RWPE1 (cell line): ENCODE measurements at regions not wholly inside any gene's neighbourhood (a gene's known extent, or its start where the extent isn't known, plus 50 kb on each side); places are given as distances from the start of the nearest gene placed in this dataset.

Experiments used
- CTCF ChIA-PET: fragments of 350-600 bp; sonication (Branson Sonifier 250); formaldehyde crosslinking; extraction: SDS; loops from one replicate; lab custom pipeline; 2021; lab: Yijun Ruan, JAX
- POLR2A ChIA-PET: fragments of 400-600 bp; formaldehyde crosslinking; extraction: SDS; loops from one replicate; lab custom pipeline; 2020; ENCODE audit warnings: antibody characterized with exemption; ENCODE audit not compliant: low non-redundant PET; lab: Yijun Ruan, JAX
- DNase-seq: peaks from one replicate; pipeline ENCODE4 v3.0.0; 2012; ENCODE audit warnings: low spot score
- H3K27ac ChIP-seq: fragments of 450-650 bp; 2 replicates; pipeline ENCODE4 v1.5.1; 2017
- TF ChIP-seq, protein P1 (sequence below): fragments of 450-650 bp; conservative IDR thresholded peaks from 2 replicates; pipeline ENCODE4 v1.5.1; 2017; ENCODE audit warnings: low read depth, mild to moderate bottlenecking

DNA sequence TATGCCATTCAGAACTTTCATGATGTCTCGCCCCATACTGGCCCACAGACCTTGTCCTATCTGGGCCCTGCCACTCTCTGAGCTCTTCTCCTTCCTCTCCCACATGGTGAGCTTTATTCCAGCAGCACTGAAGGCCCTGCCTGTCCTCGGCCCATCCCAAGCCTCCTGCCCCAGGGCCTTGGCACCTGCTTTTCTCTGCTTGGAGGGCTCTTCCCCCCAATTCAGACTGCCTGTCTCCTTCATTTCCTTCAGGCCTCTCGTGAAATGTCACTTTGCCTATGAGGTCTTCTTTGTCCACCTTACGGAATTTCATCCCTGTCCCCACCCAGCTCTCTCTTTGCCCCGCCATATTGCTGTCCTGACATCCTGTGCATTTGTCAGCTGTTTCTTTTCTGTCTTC lies 191.7 kb upstream of the POU3F1 start:
- TF ChIP-seq, protein P1, sequence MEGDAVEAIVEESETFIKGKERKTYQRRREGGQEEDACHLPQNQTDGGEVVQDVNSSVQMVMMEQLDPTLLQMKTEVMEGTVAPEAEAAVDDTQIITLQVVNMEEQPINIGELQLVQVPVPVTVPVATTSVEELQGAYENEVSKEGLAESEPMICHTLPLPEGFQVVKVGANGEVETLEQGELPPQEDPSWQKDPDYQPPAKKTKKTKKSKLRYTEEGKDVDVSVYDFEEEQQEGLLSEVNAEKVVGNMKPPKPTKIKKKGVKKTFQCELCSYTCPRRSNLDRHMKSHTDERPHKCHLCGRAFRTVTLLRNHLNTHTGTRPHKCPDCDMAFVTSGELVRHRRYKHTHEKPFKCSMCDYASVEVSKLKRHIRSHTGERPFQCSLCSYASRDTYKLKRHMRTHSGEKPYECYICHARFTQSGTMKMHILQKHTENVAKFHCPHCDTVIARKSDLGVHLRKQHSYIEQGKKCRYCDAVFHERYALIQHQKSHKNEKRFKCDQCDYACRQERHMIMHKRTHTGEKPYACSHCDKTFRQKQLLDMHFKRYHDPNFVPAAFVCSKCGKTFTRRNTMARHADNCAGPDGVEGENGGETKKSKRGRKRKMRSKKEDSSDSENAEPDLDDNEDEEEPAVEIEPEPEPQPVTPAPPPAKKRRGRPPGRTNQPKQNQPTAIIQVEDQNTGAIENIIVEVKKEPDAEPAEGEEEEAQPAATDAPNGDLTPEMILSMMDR, result no peak
- CTCF ChIA-PET, result no interaction called here
- DNase-seq, result no peak
- no peak overlapping the region for H3K27ac ChIP-seq
- POLR2A ChIA-PET, result no interaction called here

DNA sequence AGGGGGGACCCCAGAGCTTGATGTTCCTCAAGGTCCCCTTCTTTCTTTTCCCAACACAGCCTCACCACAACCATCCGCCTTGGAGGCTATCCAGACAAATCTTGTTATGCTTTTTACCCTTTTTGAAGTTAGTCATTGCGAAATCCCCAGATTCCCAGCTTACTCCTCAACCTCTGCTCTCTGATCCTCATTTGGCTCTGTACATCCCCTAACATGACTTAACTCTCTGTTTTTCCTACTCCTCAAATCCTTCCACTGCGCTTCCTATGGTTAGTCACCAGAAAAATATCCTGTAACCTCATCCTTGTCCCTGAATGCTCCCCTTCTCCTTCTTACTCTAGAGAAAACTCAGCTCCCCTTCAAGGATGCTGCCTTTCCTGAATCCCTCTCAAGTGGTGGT lies 189.1 kb upstream of the POU3F1 start:
- H3K27ac ChIP-seq, result no peak overlapping the region
- ChIA-PET CTCF (no interaction called here), POLR2A (no interaction called here)
- TF ChIP-seq, protein P1, result no peak
- no peak for DNase-seq

DNA sequence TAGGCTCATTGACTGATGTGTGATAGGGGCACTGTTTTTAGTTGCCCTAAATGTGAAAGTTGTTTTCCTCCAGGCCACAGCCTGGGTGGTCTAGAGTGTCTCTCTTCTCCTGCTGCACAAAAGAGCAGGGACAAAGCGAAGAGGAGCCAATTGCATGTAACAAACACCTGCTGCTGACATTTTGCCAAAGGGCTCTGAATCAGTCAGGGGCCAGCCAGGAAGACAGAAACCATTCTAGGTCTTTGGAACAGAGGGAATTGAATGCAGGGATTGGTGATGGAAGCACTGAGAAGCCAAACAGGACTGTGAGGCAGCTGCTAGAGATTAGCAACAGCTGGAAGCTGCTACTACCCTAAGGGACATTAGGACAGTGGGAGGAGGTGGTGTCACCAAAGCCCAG lies 185.3 kb upstream of the POU3F1 start:
- POLR2A ChIA-PET, result no interaction called here
- DNase-seq, result no peak
- TF ChIP-seq, protein P1, result no peak
- no peak overlapping the region for H3K27ac ChIP-seq
- CTCF ChIA-PET, result no interaction called here

DNA sequence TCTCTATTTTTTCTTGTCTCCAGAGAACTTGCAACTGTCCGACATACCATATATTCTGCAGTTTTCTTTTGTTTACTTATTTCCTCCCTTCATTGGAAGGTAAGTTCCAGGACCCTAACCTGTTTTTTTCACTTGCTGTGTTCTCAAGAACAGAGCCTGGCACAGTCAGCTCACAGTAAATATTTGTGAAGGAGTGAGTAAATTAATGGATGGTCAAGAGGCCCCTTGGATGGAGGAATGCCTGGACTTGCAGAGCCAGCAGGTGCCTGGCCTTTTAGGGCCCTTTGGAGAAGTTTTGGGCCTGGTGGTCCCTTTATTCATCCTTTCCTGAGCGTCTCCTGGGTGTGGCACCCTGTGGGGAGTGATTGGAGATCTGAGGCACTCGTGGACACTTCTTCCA lies 182.1 kb upstream of the POU3F1 start:
- CTCF ChIA-PET, result no interaction called here

DNA sequence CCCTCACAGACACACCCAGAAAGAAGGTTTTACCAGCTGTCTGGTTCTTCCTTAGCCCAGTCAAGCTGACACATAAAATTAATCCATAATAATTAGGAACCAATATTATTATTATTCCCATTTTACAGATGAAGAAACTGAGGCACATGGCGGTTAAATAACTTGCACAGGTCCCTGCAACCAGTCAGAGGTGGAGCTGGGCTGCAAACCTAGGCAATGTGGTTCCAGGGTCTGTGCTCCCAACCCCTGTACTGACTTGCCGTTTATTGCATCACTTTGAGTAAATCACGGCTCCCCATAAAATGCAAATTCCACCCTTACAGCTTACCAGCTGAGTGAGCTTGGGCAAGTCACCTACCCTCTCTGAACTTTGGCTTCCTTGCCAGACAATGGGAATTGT lies 179.2 kb upstream of the POU3F1 start:
- TF ChIP-seq, protein P1, result no peak
- no peak overlapping the region for H3K27ac ChIP-seq
- ChIA-PET CTCF (no interaction called here), POLR2A (no interaction called here)
- DNase-seq, result no peak

More for the DNA sequence above, 182.1 kb upstream of the POU3F1 start:
- no peak for DNase-seq
- POLR2A ChIA-PET, result no interaction called here
- no peak overlapping the region for H3K27ac ChIP-seq
- TF ChIP-seq, protein P1, result no peak

DNA sequence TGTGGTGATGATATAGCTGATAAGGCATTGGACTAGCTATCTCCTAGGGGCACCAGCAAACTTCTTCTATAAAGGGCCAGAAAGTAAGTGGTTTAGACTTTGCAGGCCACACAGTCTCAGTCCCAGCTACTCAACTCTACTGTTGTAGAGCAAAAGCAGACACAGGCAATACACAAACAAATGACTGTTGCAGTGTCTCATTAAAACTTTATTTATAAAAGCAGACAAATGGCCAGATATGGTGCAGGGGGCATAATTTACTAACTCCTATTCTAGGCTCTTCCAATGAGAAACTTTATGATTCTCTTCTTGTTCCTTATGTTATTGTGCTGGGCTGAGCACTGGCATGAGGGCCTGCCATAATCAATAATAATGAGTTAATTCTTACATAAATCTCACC lies 176.8 kb upstream of the POU3F1 start:
- POLR2A ChIA-PET, result no interaction called here
- CTCF ChIA-PET, result no interaction called here
- no peak overlapping the region for H3K27ac ChIP-seq
- DNase-seq, result no peak
- TF ChIP-seq, protein P1, result no peak

DNA sequence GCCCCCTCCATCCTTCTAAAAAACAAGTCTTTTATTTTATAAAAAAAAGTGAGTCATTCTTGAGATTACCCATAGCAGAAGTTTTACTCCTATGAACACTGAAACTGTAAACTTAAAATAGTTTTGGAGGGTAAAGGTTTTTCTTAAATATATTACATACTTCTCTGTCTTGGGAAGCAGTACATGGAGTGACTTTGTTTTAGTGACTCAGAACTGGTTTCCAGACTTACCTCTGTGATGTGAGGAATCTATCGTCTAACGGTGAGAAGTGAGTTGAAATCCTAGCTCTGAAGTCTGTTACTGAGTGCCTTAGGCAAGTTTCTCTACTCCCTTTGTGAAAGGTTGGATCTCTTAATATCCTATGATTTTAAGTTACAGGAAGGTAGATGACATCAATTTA lies 176.3 kb upstream of the POU3F1 start:
- TF ChIP-seq, protein P1, result no peak
- DNase-seq, result no peak
- CTCF ChIA-PET, result no interaction called here
- H3K27ac ChIP-seq, result no peak overlapping the region
- POLR2A ChIA-PET, result no interaction called here
